NCI-H2081 treated with DMSO at 0.1 percent for 48 hours (cell line): ENCODE measurements at regions not wholly inside any gene's neighbourhood (a gene's known extent, or its start where the extent isn't known, plus 50 kb on each side); places are given as distances from the start of the nearest gene placed in this dataset.

Experiments used
- DNase-seq: peaks from one replicate; lab custom pipeline; 2025; lab: John Stamatoyannopoulos, UW

GRCh38 chr15:98196371-98196770 is 235.9 kb downstream of the ARRDC4 start:
- DNase-seq: no peak

GRCh38 chr15:98202256-98202655 is 241.8 kb downstream of the ARRDC4 start:
- peak; percentile 58 for DNase-seq

GRCh38 chr15:98203872-98204660 is 243.6 kb downstream of the ARRDC4 start:
- DNase-seq: no peak

GRCh38 chr15:98207928-98208327 is 247.4 kb downstream of the ARRDC4 start:
- DNase-seq: no peak

- DNase-seq: no peak
Measured at GRCh38 chr15:98213346-98213979, 253.0 kb downstream of the ARRDC4 start.

GRCh38 chr15:98216166-98216565 is 255.7 kb downstream of the ARRDC4 start:
- DNase-seq: no peak

GRCh38 chr15:98217356-98217755 is 256.9 kb downstream of the ARRDC4 start:
- DNase-seq: no peak

GRCh38 chr15:98221144-98221543 is 260.6 kb downstream of the ARRDC4 start:
- no peak for DNase-seq

- no peak for DNase-seq
Measured at GRCh38 chr15:98221577-98221976, 261.1 kb downstream of the ARRDC4 start.

GRCh38 chr15:98226149-98226548 is 265.6 kb downstream of the ARRDC4 start:
- DNase-seq: no peak

GRCh38 chr15:98226578-98226977 is 266.1 kb downstream of the ARRDC4 start:
- no peak for DNase-seq

- DNase-seq: no peak
Measured at GRCh38 chr15:98228846-98229245, 268.3 kb downstream of the ARRDC4 start.

- DNase-seq: no peak
Measured at GRCh38 chr15:98230975-98231374, 270.5 kb downstream of the ARRDC4 start.

GRCh38 chr15:98231696-98232440 is 271.4 kb downstream of the ARRDC4 start:
- no peak for DNase-seq

- DNase-seq: no peak
Measured at GRCh38 chr15:98232761-98233160, 272.3 kb downstream of the ARRDC4 start.

GRCh38 chr15:98233873-98234272 is 273.4 kb downstream of the ARRDC4 start:
- DNase-seq: no peak

GRCh38 chr15:98240303-98240702 is 279.8 kb downstream of the ARRDC4 start:
- DNase-seq: no peak

GRCh38 chr15:98241032-98241554 is 280.6 kb downstream of the ARRDC4 start:
- no peak for DNase-seq

GRCh38 chr15:98257290-98257689 is 296.8 kb downstream of the ARRDC4 start:
- no peak for DNase-seq

- DNase-seq: no peak
Measured at GRCh38 chr15:98263787-98264186, 303.3 kb downstream of the ARRDC4 start.

GRCh38 chr15:98266295-98266694 is 305.8 kb downstream of the ARRDC4 start:
- DNase-seq: no peak

GRCh38 chr15:98268163-98268562 is 307.7 kb downstream of the ARRDC4 start:
- DNase-seq: no peak

- DNase-seq: no peak
Measured at GRCh38 chr15:98272625-98273024, 312.1 kb downstream of the ARRDC4 start.
